ENCODE measurements at regions not wholly inside any gene's neighbourhood (a gene's known extent, or its start where the extent isn't known, plus 50 kb on each side); places are given as distances from the start of the nearest gene placed in this dataset.

- DNase-seq, result no peak
Observed at GRCh38 chr15:77749236-77749997, 116.7 kb upstream of the LINGO1 start.

- DNase-seq, result no peak
Observed at GRCh38 chr15:77748078-77749064, 115.7 kb upstream of the LINGO1 start.

DNA sequence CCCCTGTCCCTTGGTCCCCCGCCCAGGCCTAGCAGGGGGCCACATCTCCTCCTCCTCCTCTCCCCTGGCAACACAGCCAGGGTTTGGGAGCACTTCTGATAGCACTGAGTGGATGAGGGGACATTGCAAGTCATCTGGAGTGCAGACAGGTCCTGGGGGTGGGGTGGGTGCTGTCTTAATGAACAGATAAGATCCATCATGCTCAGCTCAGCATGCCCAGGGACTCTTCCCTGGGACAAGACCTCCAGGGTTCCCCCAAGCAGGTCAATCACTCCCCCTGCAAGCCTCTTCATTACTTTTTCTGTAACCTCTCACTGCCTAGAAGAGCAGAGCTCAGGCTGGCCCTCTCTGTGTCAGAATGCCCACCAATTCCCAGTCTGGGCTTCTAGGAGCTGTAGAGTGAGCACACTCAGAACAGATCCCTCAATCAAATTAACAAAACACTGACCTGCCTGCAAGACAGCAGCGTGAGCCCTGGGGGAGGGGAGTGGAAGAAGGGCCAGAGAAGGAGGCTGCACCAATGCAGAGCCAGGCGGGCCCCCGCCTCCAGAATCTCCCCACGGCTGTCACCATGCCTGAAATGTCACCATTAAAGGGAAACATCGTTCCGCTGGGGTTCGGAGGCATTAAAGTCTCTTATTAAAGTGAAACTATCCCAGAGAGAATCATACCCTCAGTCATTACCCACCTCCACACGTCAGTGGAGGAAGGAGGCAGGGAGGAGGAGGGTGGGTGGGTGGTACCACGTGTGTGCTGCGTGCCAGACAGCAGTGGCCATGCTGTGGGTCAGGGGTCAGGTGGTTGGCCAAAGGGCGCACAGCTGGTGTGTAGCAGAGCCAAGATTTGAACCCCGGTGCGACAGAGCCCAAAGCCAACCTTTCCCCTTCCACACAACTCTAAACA, 114.7 kb upstream of the LINGO1 start:
- DNase-seq, result no peak

DNA sequence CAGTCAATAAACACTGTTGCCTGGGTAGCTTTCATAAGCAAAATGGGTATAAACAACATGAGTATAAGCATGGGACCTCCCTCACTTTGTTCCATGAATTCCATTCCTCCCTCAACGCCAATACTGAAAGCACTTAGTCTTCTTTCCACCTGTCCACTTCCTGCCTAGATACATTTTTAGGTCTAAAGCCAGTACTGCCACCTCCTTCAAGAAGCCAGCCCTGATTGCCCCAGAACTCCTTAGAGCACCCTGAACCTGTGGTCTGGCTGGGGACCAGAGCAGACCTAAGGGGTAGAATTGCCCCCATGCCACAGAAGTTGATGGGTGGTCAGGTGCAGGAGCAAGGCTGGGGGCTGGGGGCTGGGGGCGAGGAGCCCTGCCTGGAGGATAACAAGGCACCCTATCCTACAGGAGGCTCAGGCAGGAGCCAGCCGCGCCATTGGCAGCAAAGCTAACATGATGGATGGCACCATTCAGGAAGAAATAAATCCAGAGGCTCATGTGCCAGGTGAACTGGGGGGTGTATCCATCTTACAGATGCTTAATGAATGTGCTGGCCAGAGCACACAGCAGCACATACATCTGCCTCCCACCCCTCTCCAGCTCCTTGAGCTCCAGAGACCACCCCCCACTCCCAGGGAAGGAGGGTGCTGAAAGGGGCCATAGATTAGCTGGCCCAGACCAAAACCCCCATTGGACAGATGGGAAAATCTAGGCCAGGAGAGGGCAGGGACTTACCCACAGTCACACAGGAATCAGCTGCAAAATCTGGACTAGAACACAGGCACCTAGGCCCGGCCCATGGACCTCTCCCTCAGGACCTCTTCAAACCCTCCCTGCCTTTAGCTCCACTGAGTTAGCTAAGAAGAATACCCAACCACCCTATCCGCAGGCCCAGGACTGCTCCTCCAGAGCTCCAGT, 113.8 kb upstream of the LINGO1 start:
- no peak for DNase-seq

DNA sequence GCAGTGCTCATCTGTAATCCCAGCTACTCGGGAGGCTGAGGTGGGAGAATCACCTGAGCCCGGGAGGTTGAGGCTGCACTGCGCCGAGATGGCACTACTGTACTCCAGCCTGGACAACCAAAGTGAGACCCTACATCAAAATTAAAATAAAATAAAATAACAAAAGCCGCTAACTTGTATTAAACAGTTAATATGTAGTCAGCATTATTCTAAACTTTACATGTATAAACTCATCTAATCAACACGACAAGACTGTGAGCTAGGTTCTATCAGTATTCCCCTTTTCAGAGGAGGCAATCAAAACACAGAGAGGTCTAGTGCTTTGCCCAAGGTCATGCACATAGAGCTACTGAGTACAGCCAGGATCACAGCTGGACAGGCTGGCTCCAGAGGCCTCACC, 111.7 kb upstream of the LINGO1 start:
- DNase-seq, result no peak

GRCh38 chr15:77742570-77742969, 109.9 kb upstream of the LINGO1 start:
- DNase-seq, result no peak

- DNase-seq, result no peak
Observed at GRCh38 chr15:77742127-77742526, 109.4 kb upstream of the LINGO1 start.

DNA sequence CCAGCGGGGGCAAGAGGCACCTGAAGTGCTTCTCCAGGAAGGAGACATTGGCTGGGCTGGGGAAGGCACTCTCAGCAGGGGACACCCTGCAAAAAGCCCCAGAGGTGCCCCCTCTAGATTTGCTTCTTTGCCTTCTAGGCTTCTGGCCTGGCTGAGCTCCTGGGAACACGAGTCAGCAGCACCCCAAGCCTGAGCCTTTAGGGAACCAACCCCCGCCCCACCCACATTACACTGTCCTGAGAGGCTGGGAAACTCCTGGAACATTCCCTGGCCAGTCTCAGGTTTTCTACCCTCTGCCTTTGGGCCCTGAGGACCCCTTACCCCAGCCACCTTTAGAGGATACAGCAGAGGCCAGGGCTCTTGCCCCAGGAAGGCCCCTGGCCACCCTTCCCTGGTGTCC, 108.4 kb upstream of the LINGO1 start:
- DNase-seq, result no peak

DNA sequence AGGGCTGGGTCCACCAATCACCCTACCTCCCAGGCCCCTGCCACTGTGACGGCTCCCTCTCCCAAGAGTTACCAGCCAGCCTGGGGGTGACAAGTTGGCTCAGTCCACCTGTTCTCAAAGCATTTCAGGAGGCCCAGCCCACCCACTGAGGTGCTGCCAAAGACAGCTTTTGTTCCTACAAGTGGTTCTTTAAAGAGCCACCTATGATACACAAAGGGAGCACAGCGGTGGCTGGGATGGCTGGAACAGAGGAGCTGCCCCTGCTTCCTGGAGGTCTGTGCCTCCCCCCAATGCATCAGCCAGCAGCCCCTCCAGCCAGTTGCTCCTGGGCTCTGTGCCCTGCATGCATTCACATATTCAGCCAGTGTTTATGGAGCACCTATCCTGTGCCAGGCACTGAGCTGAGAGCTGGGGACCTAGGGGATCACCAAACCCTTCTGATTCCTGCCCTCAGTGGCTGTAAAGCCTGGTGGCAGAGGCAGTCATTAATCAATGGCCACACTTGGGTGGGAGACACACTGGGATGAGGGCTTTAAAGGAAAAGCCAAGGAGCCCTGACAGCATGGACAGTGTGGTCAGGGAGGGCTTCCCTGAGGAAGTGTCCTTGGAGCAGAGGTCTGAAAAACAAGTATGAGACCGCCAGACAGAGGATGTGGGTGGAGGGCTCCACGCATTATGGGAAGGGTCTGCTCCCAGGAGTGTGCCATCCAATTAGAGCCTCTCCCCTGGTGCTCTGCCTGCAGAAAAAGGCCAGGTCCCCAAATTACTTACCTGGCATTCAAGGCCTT, 107.1 kb upstream of the LINGO1 start:
- no peak for DNase-seq

- DNase-seq, result no peak
Observed at GRCh38 chr15:77738441-77739302, 106.0 kb upstream of the LINGO1 start.

- DNase-seq, result no peak
Observed at GRCh38 chr15:77738038-77738370, 105.3 kb upstream of the LINGO1 start.

DNA sequence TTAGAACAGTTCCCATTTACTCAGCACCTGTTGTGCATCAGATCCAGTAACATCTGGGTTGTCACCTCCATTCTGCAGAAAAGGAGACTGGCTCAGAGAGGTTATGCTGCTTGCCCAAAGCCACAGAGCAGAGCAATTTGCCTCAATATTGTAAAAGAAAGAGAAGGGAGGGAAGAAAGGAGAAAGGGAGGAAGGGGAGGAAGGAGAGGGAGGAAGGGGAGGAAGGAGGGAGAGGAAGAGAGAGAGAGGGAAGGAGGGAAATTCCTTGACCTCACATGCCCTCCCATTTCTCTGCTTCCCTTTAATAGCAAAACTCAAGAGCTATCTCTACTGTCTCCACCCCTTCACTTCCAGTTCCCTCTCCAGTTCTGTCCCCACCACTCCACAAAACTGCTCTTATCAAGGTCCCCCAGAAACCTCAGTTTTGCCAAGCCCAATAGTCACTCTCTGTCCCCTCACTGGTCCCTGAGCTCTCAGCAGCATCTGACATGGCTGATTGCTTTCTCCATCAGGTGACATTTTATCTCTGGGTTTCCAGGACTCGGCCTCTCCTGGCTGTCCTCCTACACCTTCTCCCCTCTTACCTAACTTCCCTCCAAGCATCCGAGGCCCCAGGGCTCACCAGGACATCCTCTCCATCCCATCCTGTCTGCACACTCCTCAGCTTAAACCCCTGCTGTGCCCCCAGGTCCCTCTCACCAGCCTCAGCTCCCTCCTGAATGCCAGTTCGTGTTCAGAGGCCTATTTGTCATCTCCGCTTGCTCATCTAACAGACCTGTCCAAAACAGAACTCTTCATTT, 104.7 kb upstream of the LINGO1 start:
- DNase-seq, result no peak

DNA sequence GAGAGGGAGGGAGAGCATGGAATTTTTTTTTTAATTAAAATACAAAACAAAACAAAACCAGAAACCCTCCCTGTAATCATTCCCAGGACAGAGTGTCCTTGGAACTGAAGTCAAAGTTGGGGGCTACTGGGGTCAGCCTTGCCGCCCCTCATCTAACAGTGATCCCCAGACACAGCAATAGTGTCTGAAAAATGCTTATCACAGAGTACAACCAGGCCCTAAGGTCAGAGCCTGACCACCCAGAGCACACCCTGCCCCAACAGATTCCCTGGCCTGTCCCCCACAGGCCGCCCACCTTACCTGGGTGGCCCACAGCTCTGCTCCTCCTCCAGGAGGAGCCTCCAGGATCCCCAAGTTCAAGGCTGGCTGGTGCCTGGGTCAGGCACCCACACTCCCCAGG, 101.6 kb upstream of the LINGO1 start:
- no peak for DNase-seq

DNA sequence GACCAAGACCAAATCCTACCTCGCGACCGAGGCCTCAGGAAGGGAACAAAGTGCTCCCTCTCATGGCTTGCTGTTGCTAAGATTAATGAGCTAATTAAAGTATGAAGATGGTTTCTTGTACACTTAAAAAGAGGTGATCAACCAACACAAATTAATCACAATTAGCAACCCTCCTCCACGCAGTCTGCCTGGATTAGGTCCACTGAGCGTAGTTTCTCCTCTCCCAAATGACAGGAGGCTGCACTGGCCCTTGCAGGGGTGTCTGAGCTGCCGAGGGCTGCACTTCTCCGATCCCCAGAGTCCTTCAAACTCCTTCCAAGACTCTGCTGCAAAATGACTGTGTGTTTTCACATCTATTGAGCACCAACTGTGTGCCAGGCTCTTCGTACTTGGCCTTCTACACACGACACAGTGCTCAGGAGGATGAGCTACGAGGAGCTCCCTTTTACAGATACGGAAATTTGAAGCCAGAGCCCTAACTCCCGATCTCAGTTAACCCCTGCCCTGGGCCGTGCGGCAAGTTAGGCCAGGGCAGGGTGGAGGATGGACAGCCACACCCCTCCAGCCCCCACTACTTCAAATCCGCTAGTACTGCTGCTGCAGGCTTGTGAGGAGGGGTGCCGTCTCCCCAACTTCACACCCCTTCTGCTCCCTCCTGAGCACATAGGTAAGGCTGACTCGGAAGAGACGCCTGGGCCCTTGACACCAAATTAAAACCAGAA, 101.0 kb upstream of the LINGO1 start:
- no peak for DNase-seq

DNA sequence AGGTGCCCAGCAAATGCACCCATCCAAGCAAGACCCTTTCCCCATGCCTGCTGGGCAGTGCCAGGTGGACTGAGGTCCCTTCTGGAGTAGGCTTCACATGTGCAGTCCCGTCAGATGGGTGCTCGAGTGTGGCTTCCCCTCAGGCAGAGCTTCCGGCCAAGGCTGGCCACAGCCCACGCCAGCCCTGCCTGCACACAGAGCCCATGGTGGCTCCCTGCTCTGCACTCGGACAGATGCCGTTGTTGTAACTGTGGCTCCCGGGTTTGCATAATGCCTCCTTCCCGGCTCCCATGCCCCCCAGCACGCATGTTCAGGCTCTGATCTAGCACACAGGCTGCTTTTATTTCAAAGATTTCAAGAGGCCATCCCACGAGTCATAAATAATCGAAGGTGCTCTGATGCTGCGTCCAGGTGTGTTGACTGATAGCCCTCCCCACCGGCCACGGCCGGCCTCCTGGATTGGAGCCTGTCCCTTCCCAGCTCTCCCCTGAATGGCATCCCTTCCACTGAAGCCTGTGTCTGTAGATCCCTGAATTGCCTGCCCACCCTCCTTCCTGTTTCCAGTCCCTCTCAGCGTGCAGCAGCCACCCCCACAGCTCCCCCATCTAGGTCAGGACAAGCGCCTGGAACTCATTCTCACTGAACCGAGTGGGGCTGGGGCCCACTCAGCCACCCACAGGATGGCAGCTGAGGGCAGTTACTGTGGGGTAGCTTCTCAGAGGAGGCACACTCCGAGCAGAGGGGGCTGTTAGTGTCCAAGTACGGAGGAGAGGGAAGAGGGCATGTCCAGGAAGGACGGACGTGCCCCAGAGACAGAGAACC, 100.0 kb upstream of the LINGO1 start:
- no peak for DNase-seq

GRCh38 chr15:77731945-77732344, 99.2 kb upstream of the LINGO1 start:
- no peak for DNase-seq

DNA sequence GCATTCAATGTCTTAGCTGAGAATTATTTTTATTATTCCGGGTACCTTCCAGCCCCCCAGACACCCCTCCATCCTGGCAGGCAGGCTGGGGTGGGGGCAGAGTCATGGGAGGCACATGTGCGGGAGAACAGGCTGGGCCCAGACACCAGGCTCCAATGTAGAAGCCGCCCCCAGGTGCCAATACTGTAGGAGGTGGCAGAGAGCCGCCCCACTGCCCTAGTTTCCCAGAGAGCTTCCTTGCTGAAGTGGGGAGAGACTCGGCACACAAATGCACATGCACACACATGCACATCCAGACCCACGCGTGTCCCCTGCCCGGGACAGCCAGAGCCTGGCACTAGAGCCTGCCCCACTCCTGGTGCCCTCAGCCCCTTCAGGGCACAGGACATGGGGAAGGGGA, 98.4 kb upstream of the LINGO1 start:
- no peak for DNase-seq
